ENCODE measurements at regions not wholly inside any gene's neighbourhood (a gene's known extent, or its start where the extent isn't known, plus 50 kb on each side); places are given as distances from the start of the nearest gene placed in this dataset.

GRCh38 chr6:21874372-21874771 lies 280.8 kb downstream of the SOX4 start:
- TF ChIP-seq CTCF (IDR thresholded peaks at IDR 0.05; ENCODE audit: insufficient read depth, low read depth, low read length) (no peak), EZH2 (IDR thresholded peaks at IDR 0.05; ENCODE audit: insufficient read depth, low read length) (no peak)
